Sigmoid colon (tissue), 6 donors: ENCODE measurements at regions not wholly inside any gene's neighbourhood (a gene's known extent, or its start where the extent isn't known, plus 50 kb on each side); places are given as distances from the start of the nearest gene placed in this dataset.

ENCODE experiments used
- DNase-seq: peaks from one replicate; pipeline ENCODE4 v3.0.0-alpha.2; 2019
- H3K27ac ChIP-seq, 4 donors: fragments of 200-600 bp; sonication (generic); one replicate each; pipeline ENCODE4 v1.5.1; 2016 to 2019; ENCODE audit warnings: mild to moderate bottlenecking in 1 of 4
- H3K27me3 ChIP-seq, 3 donors: fragments of 200-600 bp; sonication (generic); one replicate each; pipeline ENCODE4 v1.5.1; 2019; ENCODE audit warnings: mild to moderate bottlenecking in 1 of 3
- H3K36me3 ChIP-seq, 4 donors: fragments of 200-600 bp; sonication (generic); one replicate each; pipeline ENCODE4 v1.5.1; 2016 to 2019
- H3K4me1 ChIP-seq, 4 donors: fragments of 200-600 bp; sonication (generic); one replicate each; pipeline ENCODE4 v1.5.1; 2017 to 2019
- H3K4me3 ChIP-seq, 4 donors: fragments of 200-600 bp; sonication (generic); one replicate each; pipeline ENCODE4 v1.5.1; 2017 to 2019; ENCODE audit warnings: mild to moderate bottlenecking in 2 of 4, moderate library complexity in 1 of 4
- H3K9me3 ChIP-seq, 4 donors: fragments of 200-600 bp in 3 of 4; sonication (generic) in 3 of 4; one replicate each; pipeline versions ENCODE4 v1.5.1 to v1.6.1; 2013 to 2019
- EP300 ChIP-seq, 4 donors: sonication (generic); formaldehyde crosslinking; IDR thresholded peaks; one replicate each; pipeline ENCODE4 v1.6.1; 2017; ENCODE audit warnings: antibody characterized with exemption in 4 of 4
- POLR2A ChIP-seq, 2 donors: fragments of 450-650 bp; IDR thresholded peaks; one replicate each; pipeline ENCODE4 v1.6.1; 2016; ENCODE audit warnings: antibody characterized with exemption in 2 of 2, mild to moderate bottlenecking in 2 of 2, moderate library complexity in 2 of 2
- POLR2AphosphoS5 ChIP-seq, 4 donors: sonication (generic); formaldehyde crosslinking; IDR thresholded peaks; one replicate each; pipeline ENCODE4 v1.6.1; 2017; ENCODE audit warnings: antibody characterized with exemption in 4 of 4
- WGBS, 2 donors: extraction: QIAGEN DNeasy Blood & Tissue Kit; methylation state at CpG; one replicate each; pipeline ENCODE4 v1.1.7; 2013; 5-methylcytosine and 5-hydroxymethylcytosine counted together
- intact Hi-C: fragments of 100-400 bp; cut with DNase I; formaldehyde crosslinking; loops from one replicate; pipeline ENCODE4 v1.15.1; 2023
- TF ChIP-seq, protein P1 (sequence below), 4 experiments: fragments of 450-650 bp in 3 of 4; fragments of 200-600 bp in 1 of 4; IDR thresholded peaks; one replicate each; pipeline ENCODE4 v1.5.1; 2016 to 2019; ENCODE audit warnings: antibody characterized with exemption in 4 of 4, mild to moderate bottlenecking in 3 of 4, moderate library complexity in 2 of 4
- donor health status: healthy with polysubstance abuse.
- donor health status: healthy.

- Histone ChIP-seq H3K9me3 (no peaks in the 10 kb centered on the region), H3K36me3 (no peaks in the 10 kb centered on the region), H3K4me1 (no peaks in the 10 kb centered on the region), H3K27me3 (no peaks in the 10 kb centered on the region), H3K27ac (no peak overlapping the region), H3K4me3 (no peak overlapping the region)
- WGBS, 2 donors: 89 to 94% methylated on average over 7 of the region's 7 CpGs
- DNase-seq: no peak
- TF ChIP-seq, protein P1, sequence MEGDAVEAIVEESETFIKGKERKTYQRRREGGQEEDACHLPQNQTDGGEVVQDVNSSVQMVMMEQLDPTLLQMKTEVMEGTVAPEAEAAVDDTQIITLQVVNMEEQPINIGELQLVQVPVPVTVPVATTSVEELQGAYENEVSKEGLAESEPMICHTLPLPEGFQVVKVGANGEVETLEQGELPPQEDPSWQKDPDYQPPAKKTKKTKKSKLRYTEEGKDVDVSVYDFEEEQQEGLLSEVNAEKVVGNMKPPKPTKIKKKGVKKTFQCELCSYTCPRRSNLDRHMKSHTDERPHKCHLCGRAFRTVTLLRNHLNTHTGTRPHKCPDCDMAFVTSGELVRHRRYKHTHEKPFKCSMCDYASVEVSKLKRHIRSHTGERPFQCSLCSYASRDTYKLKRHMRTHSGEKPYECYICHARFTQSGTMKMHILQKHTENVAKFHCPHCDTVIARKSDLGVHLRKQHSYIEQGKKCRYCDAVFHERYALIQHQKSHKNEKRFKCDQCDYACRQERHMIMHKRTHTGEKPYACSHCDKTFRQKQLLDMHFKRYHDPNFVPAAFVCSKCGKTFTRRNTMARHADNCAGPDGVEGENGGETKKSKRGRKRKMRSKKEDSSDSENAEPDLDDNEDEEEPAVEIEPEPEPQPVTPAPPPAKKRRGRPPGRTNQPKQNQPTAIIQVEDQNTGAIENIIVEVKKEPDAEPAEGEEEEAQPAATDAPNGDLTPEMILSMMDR (IDR thresholded peaks at IDR 0.05): no peak
- no peak for TF ChIP-seq EP300 (IDR thresholded peaks at IDR 0.05)
- TF ChIP-seq POLR2A (IDR thresholded peaks at IDR 0.05): no peak
- TF ChIP-seq POLR2AphosphoS5 (IDR thresholded peaks at IDR 0.05): no peak
- intact Hi-C loops: no loop called here
These were observed 179.4 kb downstream of the MAF start for GRCh38 chr16:79421126-79421525.

- intact Hi-C loops: no loop called here
- Histone ChIP-seq H3K27ac (no peak overlapping the region), H3K9me3 (no peaks in the 10 kb centered on the region), H3K36me3 (no peaks in the 10 kb centered on the region), H3K4me3 (no peak overlapping the region), H3K4me1 (no peaks in the 10 kb centered on the region), H3K27me3 (no peaks in the 10 kb centered on the region)
- DNase-seq: no peak
- 95% methylated on average over 13 of the region's 13 CpGs for WGBS, 2 donors
- TF ChIP-seq POLR2A (IDR thresholded peaks at IDR 0.05): no peak
- no peak for TF ChIP-seq POLR2AphosphoS5 (IDR thresholded peaks at IDR 0.05)
- TF ChIP-seq EP300 (IDR thresholded peaks at IDR 0.05): no peak
These were observed 180.0 kb downstream of the MAF start for GRCh38 chr16:79420493-79420892.

GRCh38 chr16:79419148-79419547 is 181.4 kb downstream of the MAF start:
- no peak overlapping the region for H3K4me3 ChIP-seq
- no peaks in the 10 kb centered on the region for H3K9me3 ChIP-seq
- 85 to 90% methylated on average over 6 of the region's 6 CpGs for WGBS, 2 donors
- H3K27me3 ChIP-seq: no peaks in the 10 kb centered on the region
- intact Hi-C loops: no loop called here
- H3K27ac ChIP-seq: no peak overlapping the region
- H3K36me3 ChIP-seq: no peaks in the 10 kb centered on the region
- no peak for DNase-seq
- no peak for TF ChIP-seq POLR2A (IDR thresholded peaks at IDR 0.05)
- TF ChIP-seq POLR2AphosphoS5 (IDR thresholded peaks at IDR 0.05): peak in 1 of 4 donors; percentile 18
- TF ChIP-seq EP300 (IDR thresholded peaks at IDR 0.05): peak in 1 of 4 donors; percentile 7
- TF ChIP-seq, protein P1 (IDR thresholded peaks at IDR 0.05): no peak
- no peaks in the 10 kb centered on the region for H3K4me1 ChIP-seq

- Histone ChIP-seq H3K9me3 (no peaks in the 10 kb centered on the region), H3K4me1 (peaks cover 0 to 3% (median 0%) of the 10 kb centered on the region in 4 donors), H3K36me3 (no peaks in the 10 kb centered on the region), H3K27ac (no peak overlapping the region), H3K4me3 (no peak overlapping the region), H3K27me3 (no peaks in the 10 kb centered on the region)
- intact Hi-C loops: no loop called here
- WGBS, 2 donors: 52 to 81% methylated on average over 17 of the region's 17 CpGs
- TF ChIP-seq, protein P1 (IDR thresholded peaks at IDR 0.05): no peak
- no peak for TF ChIP-seq POLR2A (IDR thresholded peaks at IDR 0.05)
- no peak for TF ChIP-seq POLR2AphosphoS5 (IDR thresholded peaks at IDR 0.05)
- no peak for TF ChIP-seq EP300 (IDR thresholded peaks at IDR 0.05)
- no peak for DNase-seq
These were observed 182.9 kb downstream of the MAF start for GRCh38 chr16:79417601-79418008.

- intact Hi-C loops: no loop called here
- Histone ChIP-seq H3K36me3 (no peaks in the 10 kb centered on the region), H3K27ac (no peak overlapping the region), H3K27me3 (no peaks in the 10 kb centered on the region), H3K4me1 (peaks cover 0 to 10% (median 0%) of the 10 kb centered on the region in 4 donors), H3K4me3 (no peak overlapping the region), H3K9me3 (no peaks in the 10 kb centered on the region)
- no peak for DNase-seq
- 65 to 87% methylated on average over 12 of the region's 12 CpGs for WGBS, 2 donors
- no peak for TF ChIP-seq POLR2A (IDR thresholded peaks at IDR 0.05)
- TF ChIP-seq, protein P1 (IDR thresholded peaks at IDR 0.05): no peak
These were observed 184.4 kb downstream of the MAF start for GRCh38 chr16:79415983-79416640.
